ENCODE measurements at regions not wholly inside any gene's neighbourhood (a gene's known extent, or its start where the extent isn't known, plus 50 kb on each side); places are given as distances from the start of the nearest gene placed in this dataset.

DNA sequence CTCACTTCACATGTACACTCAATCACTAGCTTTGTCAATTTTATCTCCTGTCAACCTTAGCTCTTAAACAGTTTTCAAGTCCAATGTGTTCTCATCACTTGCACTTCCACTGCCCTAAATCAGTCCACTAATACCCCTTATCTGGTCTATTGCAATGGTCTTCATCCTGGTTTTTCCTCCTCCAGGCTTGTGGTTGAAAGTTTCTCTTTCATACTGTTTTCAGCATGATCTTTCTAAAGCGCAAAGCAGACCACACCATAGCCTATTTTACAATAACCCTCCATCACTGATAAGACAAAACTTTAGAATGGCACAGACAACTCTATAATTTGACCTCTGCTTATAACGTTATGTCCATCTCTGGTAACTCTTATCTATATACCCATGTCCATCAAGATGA lies 62.0 kb upstream of the DDHD1 start:
- DNase-seq (ENCODE audit: low read depth): no peak

DNA sequence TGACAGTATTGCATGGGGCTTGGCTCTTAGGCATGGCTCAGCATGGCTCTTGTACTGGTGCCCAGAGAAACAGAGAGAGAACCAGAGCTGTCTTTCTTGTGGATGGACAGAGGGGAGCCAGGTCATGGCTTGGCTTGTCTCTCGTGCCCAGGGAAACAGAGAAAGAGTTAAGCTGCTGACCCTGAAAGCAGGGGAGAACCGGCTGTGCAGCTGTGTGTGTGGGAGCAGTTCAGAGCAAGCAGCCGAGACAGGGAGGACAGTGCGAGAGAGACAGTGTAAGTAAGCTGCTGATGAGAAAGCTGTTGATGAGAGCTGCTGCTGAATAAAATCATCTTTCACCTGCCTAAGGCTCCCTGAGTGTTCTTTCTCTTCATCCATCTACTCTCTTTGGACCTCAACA lies 61.3 kb upstream of the DDHD1 start:
- DNase-seq (ENCODE audit: low read depth): no peak

DNA sequence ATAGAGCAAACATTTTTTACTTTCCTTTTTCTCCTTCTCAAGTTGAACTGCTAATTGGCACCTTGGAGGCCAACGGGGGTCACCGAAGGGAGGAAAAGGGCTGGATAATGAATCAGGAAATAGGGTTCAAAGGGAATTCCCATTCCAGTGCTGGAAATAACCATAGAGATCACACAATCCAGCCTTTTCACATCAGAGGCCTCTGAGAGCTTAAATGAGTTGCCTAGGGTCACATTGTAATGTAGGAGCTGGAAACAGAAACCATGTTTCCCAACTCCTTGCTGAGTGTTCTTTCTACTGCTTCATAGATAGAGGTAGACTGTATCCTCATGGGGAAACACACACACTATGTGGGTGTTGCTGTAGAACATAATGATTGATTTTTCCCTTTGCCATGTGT lies 60.6 kb upstream of the DDHD1 start:
- DNase-seq (ENCODE audit: low read depth): no peak

DNA sequence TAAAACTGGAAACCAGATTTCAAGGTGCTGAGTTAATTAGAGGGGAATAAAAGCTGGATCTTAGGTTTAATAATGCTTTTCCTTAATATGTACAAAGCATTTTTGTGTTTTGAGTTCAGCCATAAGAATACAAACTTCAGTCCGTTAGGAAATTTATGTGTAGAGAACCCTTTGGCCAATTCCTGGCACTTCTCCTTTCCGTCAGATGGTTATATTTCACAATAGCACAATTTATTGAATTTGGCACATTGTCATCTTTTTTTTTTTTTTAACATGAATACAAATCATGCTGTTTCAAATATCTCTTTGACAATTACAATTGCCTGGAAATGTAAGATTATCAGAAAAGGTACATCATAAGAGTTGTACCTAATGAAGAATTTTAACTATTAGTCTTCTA lies 56.2 kb upstream of the DDHD1 start:
- DNase-seq (ENCODE audit: low read depth): peak; percentile 47
